GM18505 (cell line): ENCODE measurements at regions not wholly inside any gene's neighbourhood (a gene's known extent, or its start where the extent isn't known, plus 50 kb on each side); places are given as distances from the start of the nearest gene placed in this dataset.

Experiments used
- ATAC-seq: cut with Tn5 transposase; IDR thresholded peaks from one replicate; pipeline ENCODE4 v1.9.1; 2021; ENCODE audit not compliant: unreplicated experiment
- POLR2A ChIP-seq: IDR thresholded peaks from 4 replicates; pipeline ENCODE4 v1.6.1; 2011; ENCODE audit warnings: borderline replicate concordance; ENCODE audit not compliant: insufficient read depth, insufficient read length; ENCODE audit errors: extremely low read depth

GRCh38 chr17:77848257-77848656 is 110.2 kb upstream of the TNRC6C start:
- TF ChIP-seq POLR2A, result no peak
- no peak for ATAC-seq

DNA sequence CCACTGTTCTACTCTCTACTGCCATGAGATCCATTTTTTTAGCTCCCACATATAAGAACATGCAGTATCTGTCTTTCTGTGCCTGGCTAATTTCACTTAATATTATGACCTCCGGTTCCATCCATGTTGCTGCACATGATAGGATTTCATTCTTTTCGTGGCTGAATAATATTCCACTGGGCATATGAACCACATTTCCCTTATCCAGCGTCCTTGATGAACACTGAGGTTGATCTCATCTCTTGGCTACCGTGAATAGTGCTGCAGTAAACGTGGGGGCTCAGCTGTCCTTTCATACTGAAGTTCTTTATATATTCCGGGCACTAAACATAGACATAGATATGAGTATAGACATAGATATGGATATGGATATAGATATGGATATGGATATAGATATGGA is 109.3 kb upstream of the TNRC6C start:
- ATAC-seq, result no peak

DNA sequence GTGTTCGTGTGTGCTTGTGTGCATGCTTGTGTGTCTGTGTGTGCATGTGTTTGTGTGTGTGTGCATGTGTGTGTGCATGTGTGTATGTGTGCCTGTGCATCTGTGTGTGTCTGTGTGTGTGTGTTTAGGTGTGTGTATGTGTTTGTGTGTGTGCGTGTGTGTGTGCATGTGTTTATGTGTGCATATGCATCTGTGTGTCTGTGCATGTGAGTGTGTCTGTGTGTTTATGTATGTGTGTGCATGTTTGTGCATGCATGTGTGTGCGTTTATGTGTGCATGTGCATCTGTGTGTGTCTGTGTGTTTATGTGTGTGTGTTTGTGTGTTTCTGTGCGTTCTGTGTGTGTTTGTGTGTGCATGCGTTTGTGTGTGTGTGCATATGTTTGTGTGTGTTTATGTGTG is 106.6 kb upstream of the TNRC6C start:
- no peak for TF ChIP-seq POLR2A
- ATAC-seq, result no peak

More for the DNA sequence above, 109.3 kb upstream of the TNRC6C start:
- no peak for TF ChIP-seq POLR2A

GRCh38 chr17:77852731-77853130 is 105.8 kb upstream of the TNRC6C start:
- no peak for TF ChIP-seq POLR2A
- no peak for ATAC-seq

DNA sequence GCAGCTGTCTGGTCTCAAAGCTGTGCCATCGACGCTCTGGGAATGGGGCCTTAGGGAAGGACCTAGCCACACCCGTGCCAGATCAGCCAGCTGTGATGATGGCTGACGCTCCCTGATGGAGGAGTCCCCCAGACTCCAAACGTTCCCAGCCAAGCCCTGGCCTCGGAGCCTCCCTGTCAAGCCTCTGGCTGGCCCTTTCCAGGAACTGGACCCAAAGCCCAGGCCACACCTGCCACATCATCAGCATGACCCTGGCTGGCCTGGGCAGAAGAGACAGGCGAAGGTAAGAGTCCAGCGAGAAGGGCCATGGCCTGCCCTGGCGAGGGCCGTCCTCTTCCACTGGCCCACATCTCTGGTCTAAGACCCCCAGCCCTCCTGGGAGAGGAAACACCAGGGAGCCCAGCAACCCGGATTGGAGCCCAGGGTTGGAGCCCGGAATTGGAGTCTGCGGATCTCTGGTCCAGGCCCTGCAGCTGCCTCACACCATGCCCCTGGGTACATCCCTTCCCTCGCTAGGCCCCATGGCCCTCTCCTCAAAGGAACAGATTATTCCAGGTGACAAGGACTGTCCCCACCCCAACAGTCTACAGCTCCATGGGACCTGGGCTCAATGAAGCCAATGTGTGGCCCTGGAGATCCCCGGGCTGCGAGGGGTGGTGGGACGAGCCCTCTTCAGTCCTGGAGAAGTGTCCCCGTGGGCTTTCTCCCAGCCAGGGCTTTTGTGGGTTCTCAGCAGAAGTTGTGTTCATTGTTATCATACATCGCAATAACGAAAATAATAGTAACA is 105.1 kb upstream of the TNRC6C start:
- no peak for TF ChIP-seq POLR2A
- no peak for ATAC-seq

- TF ChIP-seq POLR2A, result no peak
- ATAC-seq, result no peak
Observed at GRCh38 chr17:77854083-77854758, 104.3 kb upstream of the TNRC6C start.

DNA sequence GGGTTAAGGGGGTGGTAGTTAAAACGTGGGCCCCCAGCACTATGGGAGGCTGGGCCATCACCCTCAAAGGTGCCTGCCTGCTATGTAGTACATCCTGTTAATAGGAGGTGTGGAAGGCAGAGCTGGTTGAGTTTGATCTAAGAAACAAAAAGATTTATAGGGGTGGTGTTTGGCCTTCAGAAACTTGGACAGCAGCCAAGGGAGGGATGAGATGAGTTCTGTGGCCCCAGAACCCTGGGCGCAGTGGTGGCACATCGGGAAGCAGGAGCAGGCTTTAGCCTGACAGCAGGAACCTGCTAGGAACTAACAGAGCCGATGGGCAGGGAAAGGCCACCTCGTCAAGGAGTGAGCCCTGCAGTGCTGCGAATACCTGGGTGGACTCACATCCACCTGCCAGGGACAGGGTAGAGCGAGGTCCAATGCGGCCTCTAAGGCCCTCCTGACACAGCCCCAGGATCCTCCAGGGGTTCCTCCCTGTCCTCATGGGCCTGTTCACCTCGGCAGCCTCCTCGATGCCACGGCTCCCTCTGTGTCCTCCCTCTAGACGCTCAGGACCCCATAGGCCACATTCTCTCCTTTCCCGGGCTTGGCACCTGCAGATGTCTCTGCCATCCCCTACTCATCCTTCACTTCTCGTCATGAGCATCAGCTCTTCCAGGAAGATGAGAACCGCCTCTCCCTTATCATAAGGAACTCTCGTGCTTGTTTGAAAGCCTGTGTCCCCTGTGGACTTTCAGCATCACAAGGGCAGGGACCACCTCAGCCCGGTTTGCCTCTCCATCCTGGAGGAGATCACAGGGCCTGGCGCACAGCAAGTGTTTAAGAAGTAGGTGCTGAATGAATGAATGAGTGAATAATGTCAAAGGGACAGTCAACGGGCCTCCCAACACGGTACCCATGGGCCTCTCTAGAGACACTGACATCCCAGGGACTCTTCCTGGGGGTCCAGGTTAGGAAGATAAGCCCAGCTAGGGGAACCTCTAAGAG is 103.5 kb upstream of the TNRC6C start:
- TF ChIP-seq POLR2A, result no peak
- no peak for ATAC-seq

DNA sequence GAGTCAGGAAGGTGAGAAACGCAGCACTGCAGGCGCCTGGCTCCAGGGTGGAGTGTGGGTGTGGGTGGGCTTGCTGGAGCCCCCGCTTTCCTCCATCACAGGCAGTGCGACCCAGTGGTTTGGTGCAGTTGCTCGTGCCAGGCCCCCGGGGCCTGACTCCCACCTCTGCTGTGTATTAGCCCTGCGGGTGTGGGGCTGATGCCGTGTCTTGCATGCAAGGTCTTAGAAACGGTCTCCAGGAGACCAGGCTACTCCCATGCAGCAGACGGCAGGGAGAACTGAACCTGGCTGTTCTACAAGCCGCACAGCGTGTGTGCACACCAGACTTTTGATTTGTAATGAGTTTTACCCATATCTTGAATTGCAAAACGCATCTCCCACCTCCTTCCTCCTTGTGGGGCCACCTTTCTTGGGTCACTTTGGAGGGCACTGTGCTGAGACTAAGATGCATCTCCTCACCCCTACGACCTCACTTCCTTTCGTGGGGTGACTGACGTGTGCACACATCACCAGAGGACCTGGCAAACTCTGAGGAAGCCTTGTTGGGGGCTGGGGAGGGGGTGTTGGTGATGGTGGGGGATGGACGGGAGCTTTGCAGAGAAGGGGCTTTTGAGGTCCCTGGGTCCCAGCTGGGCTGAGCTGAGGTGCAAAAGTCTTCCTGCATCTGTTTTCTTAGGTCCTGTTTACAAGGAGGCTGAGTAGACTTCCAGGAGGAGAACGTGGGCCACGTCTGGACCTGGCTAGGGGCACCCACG is 101.8 kb upstream of the TNRC6C start:
- no peak for ATAC-seq
- TF ChIP-seq POLR2A, result no peak

DNA sequence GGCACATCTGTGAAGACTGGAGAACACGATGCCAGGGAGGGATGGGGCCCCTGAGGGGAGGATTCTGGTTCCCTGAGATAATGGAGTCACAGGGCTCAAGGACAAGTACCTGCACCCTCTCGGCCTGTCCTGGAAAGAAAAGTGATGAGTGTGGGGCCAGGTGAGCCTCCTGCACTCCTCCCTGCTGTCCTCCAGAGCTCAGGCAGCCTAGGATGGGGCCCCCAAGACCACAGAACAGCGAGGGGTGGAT is 101.3 kb upstream of the TNRC6C start:
- no peak for TF ChIP-seq POLR2A
- no peak for ATAC-seq

DNA sequence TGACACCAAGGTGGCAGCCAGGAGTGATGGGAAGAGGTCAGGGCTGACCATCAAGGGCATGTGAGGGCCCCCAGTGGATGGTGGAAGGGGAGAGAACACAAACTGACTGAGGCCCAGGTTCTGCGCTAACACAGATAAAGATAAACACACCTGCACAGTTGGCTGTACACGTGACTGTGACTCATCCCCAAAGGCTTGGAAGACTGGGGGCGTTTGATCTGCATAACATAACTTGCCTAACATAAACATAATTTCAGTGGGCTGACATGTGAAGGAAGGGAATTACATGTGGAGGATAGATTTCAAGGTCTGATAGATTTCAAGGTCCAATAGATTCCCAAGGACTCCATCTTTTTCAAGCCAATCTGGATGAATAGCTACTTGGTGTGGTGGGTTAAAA is 100.9 kb upstream of the TNRC6C start:
- no peak for TF ChIP-seq POLR2A
- ATAC-seq, result no peak

DNA sequence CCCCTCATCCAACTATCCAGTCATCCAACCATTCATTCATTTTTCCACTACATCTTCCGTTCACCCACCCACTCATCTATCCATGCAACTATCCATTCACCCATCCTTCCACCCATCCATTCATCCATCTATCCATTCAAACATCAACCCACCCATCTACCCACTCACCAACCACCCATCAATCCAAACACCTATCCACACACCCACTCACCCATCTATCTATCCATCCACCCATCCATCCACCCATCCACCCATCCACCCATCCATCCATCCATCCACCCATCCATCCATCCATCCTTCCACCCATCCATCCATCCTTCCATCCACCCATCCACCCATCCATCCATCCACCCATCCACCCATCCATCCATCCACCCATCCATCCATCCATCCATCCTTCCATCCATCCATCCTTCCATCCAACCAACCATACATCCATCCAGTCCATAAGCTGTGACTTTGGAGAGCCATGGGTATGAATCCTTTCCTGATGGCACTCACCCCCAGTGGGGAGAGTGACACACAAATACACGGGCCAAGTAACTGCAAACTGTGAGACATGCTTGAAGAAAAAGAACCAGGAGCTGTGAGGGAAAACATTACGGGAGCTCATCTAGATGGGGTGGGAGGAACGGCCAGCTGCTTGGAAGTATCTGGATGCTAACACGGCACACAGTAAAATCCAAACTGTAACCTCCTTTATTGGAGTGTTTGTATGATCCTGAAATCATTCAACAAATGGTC is 100.0 kb upstream of the TNRC6C start:
- no peak for TF ChIP-seq POLR2A
- no peak for ATAC-seq
